Prostate gland (tissue), 2 donors: ENCODE measurements at regions not wholly inside any gene's neighbourhood (a gene's known extent, or its start where the extent isn't known, plus 50 kb on each side); places are given as distances from the start of the nearest gene placed in this dataset.

Experiments used
- CTCF ChIP-seq, 4 experiments: fragments of 200-600 bp in 2 of 4; fragments of 450-650 bp in 2 of 4; sonication (generic) in 2 of 4; IDR thresholded peaks; 1 replicate in 3 of 4; 2 replicates in 1 of 4; pipeline ENCODE4 v1.5.1; 2016 to 2019; ENCODE audit warnings: antibody characterized with exemption in 4 of 4, mild to moderate bottlenecking in 2 of 4, moderate library complexity in 2 of 4
- POLR2A ChIP-seq: fragments of 450-650 bp; IDR thresholded peaks from one replicate; pipeline ENCODE4 v1.6.1; 2016; ENCODE audit warnings: antibody characterized with exemption, mild to moderate bottlenecking
- POLR2AphosphoS5 ChIP-seq: sonication (generic); formaldehyde crosslinking; IDR thresholded peaks from one replicate; pipeline ENCODE4 v1.6.1; 2017; ENCODE audit warnings: antibody characterized with exemption

- TF ChIP-seq CTCF (IDR thresholded peaks at IDR 0.05): no peak
- TF ChIP-seq POLR2AphosphoS5: no peak
- no peak for TF ChIP-seq POLR2A
These were observed 137.8 kb downstream of the CYB561 start for GRCh38 chr17:63308272-63308671.
